Skin of body (tissue), 1 donor: ENCODE measurements at regions not wholly inside any gene's neighbourhood (a gene's known extent, or its start where the extent isn't known, plus 50 kb on each side); places are given as distances from the start of the nearest gene placed in this dataset.

Source experiments
- DNase-seq: peaks from one replicate; lab custom pipeline; 2025; lab: John Stamatoyannopoulos, UW

GRCh38 chr15:101590785-101591184, 61.4 kb downstream of the TM2D3 start:
- no peak for DNase-seq

GRCh38 chr15:101583284-101583683, 68.9 kb downstream of the TM2D3 start:
- no peak for DNase-seq

GRCh38 chr15:101580431-101580830, 71.8 kb downstream of the TM2D3 start:
- DNase-seq: no peak

GRCh38 chr15:101579631-101580163, 72.5 kb downstream of the TM2D3 start:
- no peak for DNase-seq

GRCh38 chr15:101578443-101578894, 73.7 kb downstream of the TM2D3 start:
- no peak for DNase-seq

- no peak for DNase-seq
These were observed 78.2 kb downstream of the TM2D3 start for GRCh38 chr15:101573951-101574350.

- DNase-seq: no peak
These were observed 80.7 kb upstream of the PCSK6 start for GRCh38 chr15:101570241-101570640.

GRCh38 chr15:101568821-101569555, 79.5 kb upstream of the PCSK6 start:
- DNase-seq: no peak

GRCh38 chr15:101568309-101568708, 78.8 kb upstream of the PCSK6 start:
- DNase-seq: no peak

- no peak for DNase-seq
These were observed 77.4 kb upstream of the PCSK6 start for GRCh38 chr15:101566748-101567488.

GRCh38 chr15:101565377-101565776, 75.9 kb upstream of the PCSK6 start:
- DNase-seq: no peak

- DNase-seq: peak; percentile 83
These were observed 73.8 kb upstream of the PCSK6 start for GRCh38 chr15:101563176-101563796.

- no peak for DNase-seq
These were observed 73.0 kb upstream of the PCSK6 start for GRCh38 chr15:101562428-101563059.

- no peak for DNase-seq
These were observed 72.0 kb upstream of the PCSK6 start for GRCh38 chr15:101561584-101561906.

- DNase-seq: no peak
These were observed 71.4 kb upstream of the PCSK6 start for GRCh38 chr15:101560722-101561583.

- DNase-seq: no peak
These were observed 70.4 kb upstream of the PCSK6 start for GRCh38 chr15:101559952-101560351.

- no peak for DNase-seq
These were observed 68.9 kb upstream of the PCSK6 start for GRCh38 chr15:101558221-101558941.

- no peak for DNase-seq
These were observed 66.8 kb upstream of the PCSK6 start for GRCh38 chr15:101556273-101556672.

- no peak for DNase-seq
These were observed 64.8 kb upstream of the PCSK6 start for GRCh38 chr15:101554115-101554915.
